Mucosa of descending colon (tissue), 3 donors: ENCODE measurements at regions not wholly inside any gene's neighbourhood (a gene's known extent, or its start where the extent isn't known, plus 50 kb on each side); places are given as distances from the start of the nearest gene placed in this dataset.

ENCODE experiments used
- ATAC-seq: fragments of 200-7000 bp; cut with Tn5 transposase; one replicate; pipeline ENCODE4 v1.9.1; 2020; ENCODE audit warnings: mild to moderate bottlenecking, moderate library complexity
- DNase-seq, 3 donors: peaks; one replicate each; pipeline ENCODE4 v3.0.0-alpha.2; 2020
- H3K36me3 ChIP-seq: fragments of 200-600 bp; one replicate; pipeline ENCODE4 v1.8.0; 2021; ENCODE audit warnings: low read depth, mild to moderate bottlenecking
- H3K4me1 ChIP-seq: fragments of 200-600 bp; one replicate; pipeline ENCODE4 v1.8.0; 2021; ENCODE audit warnings: low read depth, mild to moderate bottlenecking
- H3K4me3 ChIP-seq: fragments of 200-600 bp; one replicate; pipeline ENCODE4 v1.8.0; 2021; ENCODE audit warnings: mild to moderate bottlenecking
- H3K9me3 ChIP-seq: fragments of 200-600 bp; one replicate; pipeline ENCODE4 v1.8.0; 2021; ENCODE audit warnings: mild to moderate bottlenecking
- intact Hi-C, 2 donors: fragments of 100-400 bp; cut with DNase I in 1 of 2; cut with micrococcal nuclease in 1 of 2; formaldehyde crosslinking; loops; one replicate each; pipeline versions ENCODE4 v1.11.0 to v1.11.1; 2022; cut with DNase I, micrococcal nuclease
- TF ChIP-seq, protein P1 (sequence below): fragments of 200-600 bp; IDR thresholded peaks from one replicate; pipeline ENCODE4 v1.8.0; 2022; ENCODE audit warnings: antibody characterized with exemption, mild to moderate bottlenecking
- donor health status: DM: no; HTN: no; CAD: no; lungs with moderate emphysema.
- donor health status: DM: no; HTN: no; CAD: no.
- donor health status: DM: no; HTN: yes; CAD: no.

DNA sequence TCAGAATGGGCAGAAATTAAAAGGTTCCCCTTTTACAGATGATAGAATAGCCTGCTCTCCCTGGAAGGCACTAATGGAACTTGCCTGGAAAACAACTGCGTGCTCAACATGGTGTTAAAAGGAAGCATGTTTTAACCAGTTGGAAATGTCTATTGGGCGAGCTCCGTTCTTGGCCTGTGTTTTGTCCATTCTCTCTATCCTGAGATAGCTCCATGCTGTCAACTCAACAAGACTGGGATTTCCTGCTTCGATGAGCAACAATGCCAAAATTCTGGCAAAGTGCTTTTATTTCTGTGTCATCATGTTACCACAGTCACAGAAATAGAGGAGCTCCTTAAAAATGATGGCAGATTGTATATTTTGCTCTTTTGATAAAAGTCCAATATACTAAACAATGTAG, 198.3 kb downstream of the PLK2 start:
- Histone ChIP-seq H3K4me3 (no peak overlapping the region), H3K9me3 (no peaks in the 10 kb centered on the region), H3K4me1 (no peaks in the 10 kb centered on the region), H3K36me3 (no peaks in the 10 kb centered on the region)
- TF ChIP-seq, protein P1, sequence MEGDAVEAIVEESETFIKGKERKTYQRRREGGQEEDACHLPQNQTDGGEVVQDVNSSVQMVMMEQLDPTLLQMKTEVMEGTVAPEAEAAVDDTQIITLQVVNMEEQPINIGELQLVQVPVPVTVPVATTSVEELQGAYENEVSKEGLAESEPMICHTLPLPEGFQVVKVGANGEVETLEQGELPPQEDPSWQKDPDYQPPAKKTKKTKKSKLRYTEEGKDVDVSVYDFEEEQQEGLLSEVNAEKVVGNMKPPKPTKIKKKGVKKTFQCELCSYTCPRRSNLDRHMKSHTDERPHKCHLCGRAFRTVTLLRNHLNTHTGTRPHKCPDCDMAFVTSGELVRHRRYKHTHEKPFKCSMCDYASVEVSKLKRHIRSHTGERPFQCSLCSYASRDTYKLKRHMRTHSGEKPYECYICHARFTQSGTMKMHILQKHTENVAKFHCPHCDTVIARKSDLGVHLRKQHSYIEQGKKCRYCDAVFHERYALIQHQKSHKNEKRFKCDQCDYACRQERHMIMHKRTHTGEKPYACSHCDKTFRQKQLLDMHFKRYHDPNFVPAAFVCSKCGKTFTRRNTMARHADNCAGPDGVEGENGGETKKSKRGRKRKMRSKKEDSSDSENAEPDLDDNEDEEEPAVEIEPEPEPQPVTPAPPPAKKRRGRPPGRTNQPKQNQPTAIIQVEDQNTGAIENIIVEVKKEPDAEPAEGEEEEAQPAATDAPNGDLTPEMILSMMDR, result no peak
- intact Hi-C loops, result no loop called here
- DNase-seq (no peak), ATAC-seq (no peak)

DNA sequence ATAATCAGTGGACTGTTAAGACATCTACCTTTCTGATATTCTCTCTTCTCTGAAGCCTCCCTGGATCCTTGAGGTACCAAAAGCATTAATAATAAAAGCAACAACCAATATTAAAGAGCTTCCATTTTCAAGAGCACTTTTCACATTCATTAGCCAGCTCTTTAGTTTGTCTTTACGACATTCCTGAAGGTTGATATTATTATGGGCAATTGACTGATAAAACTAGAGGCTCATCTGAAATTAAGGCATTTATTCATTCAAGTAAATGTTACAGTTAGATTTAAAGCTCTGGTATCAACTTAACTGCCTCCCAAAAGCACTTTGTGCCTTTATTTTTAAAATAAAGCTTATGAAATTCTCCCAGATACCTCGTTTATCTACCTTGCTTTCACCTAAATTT, 199.6 kb downstream of the PLK2 start:
- Histone ChIP-seq H3K9me3 (no peaks in the 10 kb centered on the region), H3K36me3 (no peaks in the 10 kb centered on the region), H3K4me1 (no peaks in the 10 kb centered on the region), H3K4me3 (no peak overlapping the region)
- intact Hi-C loops, result no loop called here
- ATAC-seq, result no peak
- TF ChIP-seq, protein P1, result no peak
- DNase-seq, result no peak

DNA sequence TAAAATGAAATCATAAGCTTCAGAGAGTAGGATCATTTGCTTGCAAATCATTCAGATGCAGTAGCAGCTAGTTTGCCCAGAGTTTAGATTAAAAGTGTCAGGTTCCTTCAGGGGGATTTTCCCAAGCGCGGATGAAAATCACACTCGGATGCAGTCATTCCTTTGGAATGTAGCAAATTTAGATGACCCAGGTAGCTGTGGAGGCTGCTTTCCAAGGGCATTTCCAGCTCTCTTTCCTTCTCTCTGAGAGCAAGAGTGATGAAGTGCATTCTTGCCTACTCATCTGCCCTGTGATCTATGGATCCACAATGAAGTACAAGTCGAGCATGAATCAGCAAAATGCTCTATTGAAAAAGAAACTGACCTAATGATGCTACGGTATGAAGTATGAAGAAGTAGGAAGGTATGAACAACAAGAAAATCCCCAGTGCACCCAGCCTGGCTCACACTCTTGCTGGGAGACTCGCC, 200.2 kb downstream of the PLK2 start:
- intact Hi-C loops, result no loop called here
- TF ChIP-seq, protein P1, result no peak
- no peak for ATAC-seq
- H3K4me1 ChIP-seq, result no peaks in the 10 kb centered on the region
- DNase-seq, result no peak
- H3K36me3 ChIP-seq, result no peaks in the 10 kb centered on the region
- H3K9me3 ChIP-seq, result no peaks in the 10 kb centered on the region
- H3K4me3 ChIP-seq, result no peak overlapping the region

DNA sequence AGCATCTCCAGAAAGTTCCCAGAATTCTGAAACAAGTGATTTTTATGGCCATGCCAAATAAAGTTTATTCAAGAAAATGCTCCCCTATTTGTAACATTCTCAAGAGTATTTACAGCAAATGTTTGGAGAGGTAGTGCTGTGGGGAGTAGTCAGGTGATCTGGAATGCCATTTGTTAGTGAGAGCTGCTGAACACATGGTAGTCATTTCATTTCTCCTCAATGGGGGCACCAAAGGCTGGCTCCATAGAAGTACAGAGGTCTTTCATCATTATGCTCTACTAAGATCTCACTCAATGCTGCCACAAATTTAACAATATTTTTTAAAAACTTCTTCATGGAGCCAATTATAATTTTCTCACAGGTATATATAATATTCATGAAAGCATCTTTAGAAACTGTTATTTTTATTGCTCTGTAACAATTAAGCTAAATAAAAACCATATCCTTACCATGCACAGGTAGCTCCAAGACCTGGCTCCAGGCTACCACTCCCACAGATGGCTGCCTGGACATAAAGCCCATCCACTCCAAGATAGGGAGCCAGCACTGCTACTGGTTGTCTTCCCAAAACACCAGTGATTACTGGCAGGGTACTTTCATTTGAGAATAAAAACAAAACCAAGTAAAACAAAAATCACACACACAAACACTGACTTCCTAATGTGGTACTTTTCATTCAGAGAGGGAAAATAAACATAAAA, 200.8 kb downstream of the PLK2 start:
- Histone ChIP-seq H3K4me3 (no peak overlapping the region), H3K4me1 (no peaks in the 10 kb centered on the region), H3K9me3 (no peaks in the 10 kb centered on the region), H3K36me3 (no peaks in the 10 kb centered on the region)
- DNase-seq (no peak), ATAC-seq (no peak)
- TF ChIP-seq, protein P1, result no peak
- intact Hi-C loops, result no loop called here

DNA sequence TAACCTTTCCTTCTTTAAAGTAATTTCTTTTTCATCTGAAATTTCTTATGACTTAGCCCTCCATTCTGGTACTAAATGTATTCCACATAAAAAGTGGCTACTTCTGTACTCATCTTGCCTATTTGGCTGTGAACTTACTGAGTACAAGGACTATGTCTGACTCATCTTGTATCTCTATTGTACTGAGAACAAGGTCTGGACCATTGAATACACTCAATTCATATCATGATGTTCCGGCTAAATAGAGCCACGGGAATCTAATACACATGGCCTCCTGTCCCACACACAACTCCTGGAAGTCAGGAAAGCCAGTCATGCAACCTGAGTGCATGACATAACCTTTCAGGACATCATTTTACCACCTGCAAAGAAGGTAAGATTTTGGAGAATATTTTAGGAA, 203.9 kb downstream of the PLK2 start:
- Histone ChIP-seq H3K4me3 (no peak overlapping the region), H3K4me1 (no peaks in the 10 kb centered on the region), H3K9me3 (no peaks in the 10 kb centered on the region), H3K36me3 (no peaks in the 10 kb centered on the region)
- no peak for ATAC-seq
- TF ChIP-seq, protein P1, result no peak
- intact Hi-C loops, result no loop called here
- DNase-seq, result no peak

DNA sequence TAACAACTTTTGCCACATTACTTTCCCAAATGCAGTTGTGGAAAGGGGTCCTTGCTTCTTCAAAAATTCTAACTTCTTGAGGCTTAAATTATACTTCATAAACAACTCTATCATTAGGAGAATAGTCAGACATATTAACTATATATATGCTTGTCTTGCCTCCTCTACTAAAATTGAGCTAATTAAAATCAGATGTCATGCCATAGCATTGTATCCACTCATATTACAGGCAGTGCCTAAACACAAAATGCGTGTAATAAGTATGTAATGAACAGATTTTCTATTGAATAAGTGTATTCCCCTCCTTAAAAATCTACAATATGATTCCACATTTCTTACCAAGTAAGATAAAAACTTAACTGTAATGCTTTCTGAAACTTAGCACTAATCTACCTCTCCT, 204.5 kb downstream of the PLK2 start:
- ATAC-seq (no peak), DNase-seq (no peak)
- Histone ChIP-seq H3K4me3 (no peak overlapping the region), H3K4me1 (no peaks in the 10 kb centered on the region), H3K9me3 (no peaks in the 10 kb centered on the region), H3K36me3 (no peaks in the 10 kb centered on the region)
- TF ChIP-seq, protein P1, result no peak
- intact Hi-C loops, result no loop called here
